Stimulated activated CD4-positive, alpha-beta T cell treated with anti-CD3 and anti-CD28 coated beads, Interleukin-12 subunit alpha, Interleukin-12 subunit beta, amount 100 ng/mL, for 48 hours (primary cell): ENCODE measurements at regions not wholly inside any gene's neighbourhood (a gene's known extent, or its start where the extent isn't known, plus 50 kb on each side); places are given as distances from the start of the nearest gene placed in this dataset.

Source experiments
- DNase-seq, 3 donors: peaks; one replicate each; pipeline ENCODE4 v3.0.0-alpha.2; 2020; ENCODE audit warnings: low read depth in 2 of 3, low spot score in 1 of 3

DNA sequence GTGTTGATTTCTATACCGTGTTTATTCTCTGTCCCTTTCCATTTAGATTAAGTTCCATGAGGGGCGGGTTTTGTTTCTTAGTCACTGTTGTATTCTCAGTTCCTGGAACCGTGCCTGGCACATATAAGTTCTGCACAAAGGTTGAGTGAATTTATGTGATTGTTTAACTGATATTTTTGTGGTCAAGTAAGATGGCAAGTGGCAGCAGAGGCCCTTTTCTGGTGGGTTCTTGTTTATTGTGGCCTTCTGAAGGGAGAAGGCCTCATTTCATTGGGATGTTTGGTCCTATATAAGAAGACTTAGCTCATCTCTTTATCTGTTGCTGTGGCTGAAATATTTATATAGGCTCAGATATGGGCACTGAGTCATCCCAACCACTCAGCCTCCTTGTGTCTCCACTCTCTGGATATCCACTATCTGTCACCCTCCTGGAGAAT is 262.5 kb downstream of the PSAT1 start:
- DNase-seq = no peak

GRCh38 chr9:78562021-78562420 is 265.1 kb downstream of the PSAT1 start:
- no peak for DNase-seq

- DNase-seq = no peak
These were observed 266.3 kb downstream of the PSAT1 start for GRCh38 chr9:78563269-78563668.

DNA sequence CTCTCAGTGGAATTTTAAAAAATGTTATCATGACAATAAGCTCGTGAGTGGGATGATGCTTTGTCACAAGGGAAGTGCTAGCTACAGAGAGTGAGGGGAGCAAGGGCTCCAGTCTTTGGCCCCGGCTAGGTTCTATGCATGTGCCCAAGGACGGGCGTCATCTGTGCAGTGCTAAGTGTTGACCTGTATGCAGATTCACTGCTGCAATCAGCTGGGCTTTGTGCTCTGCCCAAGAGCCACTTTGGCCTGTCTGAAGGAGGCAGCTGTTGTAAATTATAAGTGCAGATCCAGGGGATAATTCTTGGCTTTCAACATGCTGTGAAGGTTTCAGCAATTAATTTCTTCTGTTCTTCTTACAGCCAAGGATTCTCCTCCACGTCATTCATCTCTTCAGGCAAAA is 268.6 kb downstream of the PSAT1 start:
- DNase-seq = no peak

DNA sequence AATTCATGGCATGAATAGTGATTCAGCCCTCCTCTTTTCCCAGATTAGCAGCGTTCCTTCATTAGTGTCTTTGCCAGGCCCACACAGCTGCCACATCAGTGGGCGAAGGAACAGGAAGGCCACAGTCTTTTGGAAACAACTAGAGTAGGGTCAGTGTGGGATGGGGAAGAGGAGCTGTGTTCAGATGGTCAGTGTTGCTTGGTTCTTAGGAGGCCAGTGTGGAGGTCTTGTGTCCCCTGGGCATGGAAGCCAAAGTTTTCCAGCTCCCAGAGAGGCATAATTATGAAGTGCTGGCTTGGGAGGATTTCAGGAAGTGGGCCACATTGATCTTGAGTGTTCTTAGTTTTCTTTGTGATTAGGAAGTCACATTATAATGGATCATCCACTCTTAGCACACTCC is 269.6 kb downstream of the PSAT1 start:
- no peak for DNase-seq

GRCh38 chr9:78566948-78567675 is 270.2 kb downstream of the PSAT1 start:
- DNase-seq = no peak

DNA sequence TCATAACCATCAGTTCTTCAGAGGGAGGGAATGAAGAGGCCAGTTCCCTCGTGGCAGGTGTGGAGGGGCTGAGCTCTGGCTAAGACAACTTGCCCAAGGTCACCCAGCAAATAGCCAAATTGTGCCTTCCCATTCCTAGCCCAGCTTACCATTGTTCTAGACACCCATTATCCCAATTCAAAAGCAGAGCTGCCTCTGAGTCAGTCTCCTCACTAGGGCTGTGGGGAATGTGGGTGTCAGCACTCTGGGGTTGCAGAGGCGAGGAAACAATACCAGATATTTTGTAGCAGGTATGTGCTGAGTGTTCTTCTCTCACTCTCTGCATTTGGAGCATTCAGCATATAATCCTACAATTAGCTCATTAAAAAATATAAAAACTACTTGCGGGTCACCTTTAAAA is 270.8 kb downstream of the PSAT1 start:
- no peak for DNase-seq

DNA sequence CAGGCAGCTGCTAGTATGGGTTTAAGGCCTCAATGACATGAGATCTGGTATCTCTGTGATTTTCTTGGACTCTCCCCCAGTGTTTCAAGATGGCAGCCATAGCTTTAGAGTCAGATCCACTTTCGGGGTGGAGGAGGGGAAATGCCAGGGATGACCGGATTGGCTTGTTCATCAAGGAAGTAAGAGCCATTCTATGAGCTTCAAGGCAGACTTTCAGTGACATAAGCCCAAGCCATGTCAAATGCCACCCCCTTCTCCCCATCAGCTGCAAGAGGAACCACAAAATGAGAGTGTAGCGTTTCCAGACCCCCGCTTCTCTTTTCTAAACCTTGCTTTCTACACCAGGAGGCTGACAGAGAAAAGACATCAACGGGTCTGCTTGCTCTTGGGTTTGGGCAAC is 271.8 kb downstream of the PSAT1 start:
- no peak for DNase-seq

DNA sequence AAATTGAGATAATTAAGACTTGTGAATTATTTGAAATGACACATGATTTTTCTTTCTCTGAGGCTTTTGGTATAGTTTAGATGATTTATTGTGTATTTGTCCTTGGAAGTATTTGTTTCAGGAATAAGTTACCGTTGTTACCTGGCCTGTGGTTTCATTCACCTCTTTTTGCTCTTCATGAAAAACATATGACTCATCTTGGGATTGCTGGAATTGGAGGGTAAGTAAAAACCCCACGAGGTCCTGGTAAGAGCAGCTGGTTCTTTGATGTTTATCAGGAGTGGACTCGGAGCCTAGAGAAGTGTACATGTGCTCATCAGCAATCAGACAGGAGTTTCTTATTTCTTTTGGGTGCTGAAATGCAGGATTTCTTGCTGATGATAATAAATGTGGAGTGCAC is 275.3 kb downstream of the PSAT1 start:
- no peak for DNase-seq

DNA sequence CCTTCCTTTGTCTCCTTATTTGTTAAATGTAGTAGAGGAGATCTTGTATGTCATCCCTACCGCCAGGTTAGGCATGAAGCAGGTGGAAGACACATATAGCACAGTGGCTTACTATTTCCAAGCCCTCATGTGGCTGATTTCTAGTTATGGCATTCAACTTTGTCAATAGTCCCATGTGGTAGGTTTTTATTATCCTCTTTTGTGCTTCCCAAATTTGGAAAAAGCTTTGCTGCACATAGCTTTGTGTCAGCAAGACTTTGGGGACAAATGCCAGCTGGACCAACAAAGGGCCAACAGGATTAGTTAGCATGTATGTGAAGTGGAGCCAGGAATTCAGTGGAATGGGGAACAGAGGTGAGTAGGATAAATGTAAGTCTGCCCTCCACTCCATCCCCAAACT is 276.3 kb downstream of the PSAT1 start:
- no peak for DNase-seq

DNA sequence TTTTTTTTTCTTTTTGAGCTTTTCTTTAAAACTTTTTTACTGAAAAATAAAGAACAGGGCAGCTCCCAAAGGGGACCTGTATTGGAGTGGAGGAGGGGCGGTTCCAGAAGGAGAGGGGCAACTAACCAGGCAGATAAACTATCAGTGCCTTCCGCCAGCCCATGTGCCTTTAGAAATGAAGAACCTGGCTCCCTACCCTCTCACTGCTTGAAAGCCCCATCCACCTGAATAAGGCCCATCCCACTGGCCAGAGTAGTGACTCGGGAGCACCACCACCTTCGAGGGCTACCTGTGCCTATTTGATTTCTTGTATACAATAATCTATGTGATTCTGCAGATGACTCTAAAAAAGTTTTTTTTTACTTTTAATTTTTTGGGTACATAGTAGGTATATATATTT is 276.7 kb downstream of the PSAT1 start:
- DNase-seq = no peak

DNA sequence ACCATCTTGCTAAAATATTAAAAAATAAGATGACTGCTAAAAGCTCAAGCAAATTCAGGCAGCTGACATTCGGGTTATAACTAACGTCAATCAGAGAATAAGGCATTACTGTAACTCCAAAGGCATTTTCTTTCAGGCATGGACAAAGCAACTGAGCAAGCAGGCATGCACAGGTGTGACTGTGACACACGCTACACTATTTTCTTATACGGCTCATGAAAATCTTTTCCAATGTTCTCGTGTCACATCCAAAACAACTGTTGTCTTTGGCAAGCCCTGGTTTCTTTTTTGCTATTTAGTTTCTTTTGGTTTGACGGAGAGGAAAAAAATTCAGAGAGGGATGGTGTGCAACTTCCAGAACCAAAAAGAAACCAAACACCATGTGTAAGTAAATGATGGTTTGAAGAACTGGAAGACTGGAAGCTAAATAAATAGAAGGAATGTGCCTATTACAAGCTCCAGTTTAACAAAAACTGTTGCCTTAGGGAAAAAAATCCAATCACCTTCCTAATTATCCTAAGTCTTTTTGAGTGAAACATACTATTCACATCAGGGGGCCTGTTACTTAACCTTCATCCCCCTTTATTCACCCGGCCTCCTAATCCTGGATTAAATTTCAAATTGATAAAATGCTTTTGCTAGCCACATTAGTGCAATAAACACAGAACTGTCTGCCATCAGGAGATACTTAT is 277.6 kb downstream of the PSAT1 start:
- DNase-seq = no peak

DNA sequence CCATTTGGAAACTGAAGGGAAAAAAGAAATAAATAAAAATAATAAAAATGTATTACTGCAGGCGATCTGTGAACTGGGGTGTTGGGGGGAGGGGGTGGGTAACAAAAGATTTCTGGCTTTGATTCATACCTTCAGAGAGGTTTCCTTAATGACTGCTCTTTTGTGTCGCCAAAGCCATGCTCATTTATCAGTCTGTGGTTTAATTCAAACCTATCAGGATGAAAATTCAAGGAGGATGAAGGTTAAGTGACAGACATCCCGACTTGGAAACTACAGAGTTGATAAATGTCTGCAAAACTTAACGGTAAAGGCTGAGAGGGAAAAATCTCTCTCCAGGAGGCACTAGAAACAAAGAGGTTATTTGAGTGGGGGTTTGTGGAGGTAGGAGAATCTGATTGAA is 278.2 kb downstream of the PSAT1 start:
- no peak for DNase-seq

DNA sequence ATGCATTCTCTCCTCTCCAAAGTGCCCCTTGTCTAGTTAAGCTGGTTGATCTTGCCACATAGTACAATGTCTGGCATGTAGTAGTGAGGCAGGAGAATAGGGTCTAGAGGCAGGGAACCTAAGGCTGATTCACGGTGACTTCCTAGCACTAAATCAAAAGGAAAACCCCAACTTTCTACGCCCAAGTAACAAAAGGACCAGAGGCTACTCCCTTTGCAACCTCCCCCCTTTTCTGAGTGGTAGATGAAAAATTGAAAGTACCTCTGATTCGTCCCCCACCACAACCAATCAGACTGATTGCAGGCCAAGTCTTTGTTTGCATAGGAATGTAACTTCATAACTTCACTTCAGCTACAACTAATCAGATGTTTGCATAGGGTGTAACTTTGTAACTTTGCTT is 278.8 kb downstream of the PSAT1 start:
- no peak for DNase-seq

DNA sequence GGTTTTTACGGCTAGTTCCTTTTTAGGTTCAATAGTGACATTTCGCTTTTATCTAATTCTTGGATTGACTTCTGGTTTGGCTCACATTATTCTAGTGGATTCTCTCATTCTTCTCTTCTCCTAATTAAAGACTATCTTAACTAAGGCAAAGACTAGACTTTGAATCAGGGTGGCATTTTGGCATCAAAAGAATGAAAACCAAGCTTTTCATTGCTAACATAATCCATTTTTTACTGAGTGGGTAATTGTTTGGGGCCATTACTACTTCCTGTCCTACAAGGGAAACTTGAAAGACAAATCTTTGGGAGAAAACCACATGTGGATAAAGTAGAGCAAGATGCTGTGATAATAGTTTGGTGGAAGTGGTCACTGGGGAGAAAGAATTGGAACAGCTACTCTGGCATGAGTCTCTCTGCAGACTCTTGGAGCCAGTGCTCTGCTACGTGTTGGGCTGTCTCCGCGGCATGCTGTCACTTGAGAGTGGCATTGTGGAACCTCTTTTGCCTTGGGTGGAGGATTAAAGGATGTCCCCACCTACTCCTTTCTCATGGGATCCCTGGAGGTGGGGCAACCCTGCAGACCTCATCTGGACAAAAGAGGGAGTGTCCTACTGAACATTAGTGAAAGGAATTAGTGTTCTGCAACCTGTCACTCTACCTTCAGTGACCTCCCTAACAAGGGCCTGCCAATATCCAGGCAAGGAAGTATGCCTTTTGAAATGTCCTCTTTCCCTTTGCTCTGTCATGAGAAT is 280.4 kb downstream of the PSAT1 start:
- no peak for DNase-seq

DNA sequence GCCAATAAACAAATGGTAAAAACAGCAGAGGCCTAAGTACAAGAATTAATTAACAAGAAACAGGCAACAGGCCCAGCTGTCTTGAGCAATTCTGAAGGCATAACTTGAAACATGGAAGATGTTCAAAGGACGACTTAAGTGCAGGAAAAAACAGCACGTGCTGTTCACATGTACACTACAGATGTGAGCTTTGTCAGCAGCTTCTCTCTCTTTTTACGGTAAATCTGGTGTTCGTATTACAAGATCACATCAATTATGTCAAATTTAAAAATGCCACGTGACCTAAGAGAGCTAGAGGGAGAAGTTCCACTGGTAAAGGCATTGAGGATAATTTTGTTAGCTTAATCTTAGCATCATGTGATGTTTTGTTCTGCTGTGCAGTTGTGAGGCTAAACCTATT is 281.1 kb downstream of the PSAT1 start:
- DNase-seq = no peak

DNA sequence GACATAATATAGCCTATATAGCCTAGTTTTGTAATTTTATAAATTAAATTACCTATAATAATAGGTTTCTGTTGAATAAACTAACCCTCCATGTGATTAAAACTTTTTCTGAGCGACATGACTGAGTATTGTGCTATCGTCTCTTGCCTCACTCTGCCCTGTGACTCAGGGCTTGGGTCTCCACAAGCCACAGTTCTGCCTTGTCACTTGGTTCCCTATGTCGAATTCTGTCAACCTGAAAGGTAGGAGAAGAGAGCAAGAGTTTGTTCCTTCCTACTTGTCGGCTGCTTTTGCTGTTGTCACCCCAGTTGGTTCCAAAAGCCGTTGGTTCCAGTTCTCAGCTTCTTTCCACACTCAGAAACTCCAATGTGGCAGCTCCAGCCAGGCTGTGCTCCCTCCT is 285.9 kb downstream of the PSAT1 start:
- DNase-seq = no peak

GRCh38 chr9:78584589-78584988 is 287.7 kb downstream of the PSAT1 start:
- DNase-seq = no peak

DNA sequence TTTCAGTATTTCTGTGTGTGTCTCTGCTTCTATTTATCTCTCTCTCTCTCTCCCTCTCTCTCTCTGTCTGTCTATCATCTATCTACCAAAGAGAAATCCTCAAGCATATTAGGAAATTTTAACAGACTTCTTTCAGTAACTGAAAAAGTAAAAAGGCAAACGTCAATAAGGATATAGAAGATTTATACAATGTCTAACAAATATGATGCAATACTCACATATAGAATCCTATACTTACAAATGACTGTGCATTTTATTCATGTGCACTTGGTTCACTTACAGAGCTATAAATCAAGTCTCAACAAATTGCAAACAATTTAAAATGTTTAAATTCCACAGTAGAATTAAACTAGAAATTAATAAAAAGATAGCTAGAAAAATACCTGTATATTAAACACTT is 289.0 kb downstream of the PSAT1 start:
- no peak for DNase-seq

DNA sequence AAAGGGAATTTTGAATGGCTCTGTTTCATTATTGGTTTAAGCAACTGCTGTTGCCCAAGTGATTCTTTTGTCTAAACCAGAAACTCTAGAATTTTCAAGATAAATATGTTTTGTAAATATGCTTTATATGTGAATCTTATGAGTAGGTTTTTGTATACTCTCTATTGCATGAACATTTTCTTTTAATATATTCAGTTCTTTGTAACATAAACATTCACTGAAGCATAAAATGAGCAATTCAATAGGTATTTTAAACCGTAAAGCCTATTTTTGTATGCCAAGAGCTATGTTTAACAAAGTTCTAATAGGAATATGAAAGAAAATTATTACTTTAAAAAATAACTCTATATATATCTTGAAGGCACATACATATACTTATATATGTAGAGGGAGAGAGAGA is 293.1 kb downstream of the PSAT1 start:
- DNase-seq = no peak

GRCh38 chr9:78592811-78593210 is 295.9 kb downstream of the PSAT1 start:
- DNase-seq = no peak

GRCh38 chr9:78595200-78595945 is 298.4 kb downstream of the PSAT1 start:
- DNase-seq = no peak
